K562 (cell line): ENCODE measurements at regions not wholly inside any gene's neighbourhood (a gene's known extent, or its start where the extent isn't known, plus 50 kb on each side); places are given as distances from the start of the nearest gene placed in this dataset.

Experiments used
- ATAC-seq: fragments of 200-7000 bp; cut with Tn5 transposase; 3 replicates; pipeline ENCODE4 v1.9.1; 2020; ENCODE audit warnings: moderate library complexity
- BruUV-seq: library from RNA; stranded (reverse); fragments of 400-500 nt; replicated peaks from 2 replicates; lab custom pipeline; 2021; lab: Mats Ljungman, UMichigan
- CTCF ChIA-PET: fragments of 300-600 bp; formaldehyde crosslinking; extraction: SDS; loops from one replicate; lab custom pipeline; 2021; ENCODE audit warnings: low intra/inter-chr PET ratio; lab: Yijun Ruan, JAX
- POLR2A ChIA-PET: fragments of 300-600, 350-650 bp; sonication (Branson Sonifier 250); formaldehyde crosslinking; extraction: SDS; loops from one replicate; lab custom pipeline; 2021; ENCODE audit warnings: antibody characterized with exemption, inconsistent platforms; lab: Yijun Ruan, JAX
- DNase-seq, 4 experiments: peaks; one replicate each; pipeline versions ENCODE4 v3.0.0 to v3.0.0-alpha.2; 2011 to 2018; ENCODE audit warnings: low spot score in 3 of 4, mixed read lengths in 3 of 4; ENCODE audit errors: extremely low read depth in 1 of 4
- FAIRE-seq: peaks from 2 replicates; lab custom pipeline; 2011; peaks lifted over from hg19 to GRCh38; lab: Jason Lieb, UNC
- H2AFZ ChIP-seq: 2 replicates; pipeline ENCODE4 v1.6.0; 2011; ENCODE audit warnings: low read depth, low read length, control low read depth, inconsistent platforms
- H3K27ac ChIP-seq: fragments of 200-600 bp; 3 replicates; pipeline ENCODE4 v1.8.0; 2011; ENCODE audit warnings: low read depth, mild to moderate bottlenecking, control low read depth, inconsistent platforms, low read length, moderate library complexity, mixed read lengths; ENCODE audit errors: extremely low read depth
- H3K27me3 ChIP-seq, 2 experiments: fragments of 300-600 bp in 1 of 2; 2 replicates in 1 of 2; 3 replicates in 1 of 2; pipeline versions ENCODE4 v1.6.0 to v1.8.0; 2011; ENCODE audit warnings: inconsistent platforms in 2 of 2, low read length in 2 of 2, mild to moderate bottlenecking in 1 of 2, mixed read lengths in 1 of 2, moderate library complexity in 1 of 2; ENCODE audit not compliant: control insufficient read depth in 2 of 2, insufficient read depth in 2 of 2
- H3K36me3 ChIP-seq: fragments of 300-600 bp; 3 replicates; pipeline ENCODE4 v1.8.0; 2011; ENCODE audit warnings: mild to moderate bottlenecking, low read length, inconsistent platforms; ENCODE audit not compliant: control insufficient read depth, insufficient read depth
- H3K4me1 ChIP-seq, 2 experiments: fragments of 200-600 bp in 1 of 2; replicated peaks in 1 of 2; 2 replicates in 1 of 2; 3 replicates in 1 of 2; pipeline versions ENCODE4 v1.5.1 to v1.8.0; 2011; ENCODE audit warnings: inconsistent platforms in 2 of 2, low read length in 2 of 2, mild to moderate bottlenecking in 1 of 2, mixed read lengths in 1 of 2, moderate library complexity in 1 of 2; ENCODE audit not compliant: control insufficient read depth in 2 of 2, insufficient read depth in 2 of 2
- H3K4me2 ChIP-seq: 2 replicates; pipeline ENCODE4 v1.6.1; 2011; ENCODE audit warnings: low read length, control low read depth, inconsistent platforms, mixed read lengths; ENCODE audit not compliant: insufficient read depth
- H3K4me3 ChIP-seq: fragments of 200-600 bp; sonication (generic), shearing (Covaris generic); 2 replicates; pipeline ENCODE4 v1.5.1; 2016; ENCODE audit warnings: control low read depth, inconsistent platforms
- H3K79me2 ChIP-seq: fragments of 200-600 bp; 3 replicates; pipeline ENCODE4 v1.8.0; 2011; ENCODE audit warnings: low read length, inconsistent platforms; ENCODE audit not compliant: control insufficient read depth, insufficient read depth
- H3K9ac ChIP-seq, 2 experiments: 2 replicates each; pipeline versions ENCODE4 v1.6.0 to v1.6.1; 2011; ENCODE audit warnings: low read depth in 2 of 2, low read length in 2 of 2, control low read depth in 1 of 2, inconsistent platforms in 1 of 2, mild to moderate bottlenecking in 1 of 2, mixed read lengths in 1 of 2; ENCODE audit not compliant: insufficient read depth in 1 of 2
- H3K9me1 ChIP-seq: one replicate; pipeline ENCODE4 v1.6.0; 2011; ENCODE audit warnings: inconsistent platforms, mild to moderate bottlenecking, low read length, moderate library complexity; ENCODE audit not compliant: control insufficient read depth, insufficient read depth
- H3K9me3 ChIP-seq: replicated peaks from 2 replicates; pipeline ENCODE4 v1.5.1; 2011; ENCODE audit warnings: low read depth, low read length, inconsistent platforms; ENCODE audit not compliant: control insufficient read depth, insufficient read depth
- H4K20me1 ChIP-seq: replicated peaks from 2 replicates; pipeline ENCODE4 v1.6.1; 2011; ENCODE audit warnings: low read length, inconsistent platforms, mixed read lengths; ENCODE audit not compliant: control insufficient read depth, insufficient read depth
- CEBPB ChIP-seq: fragments of 450-650 bp; IDR thresholded peaks from 2 replicates; pipeline ENCODE4 v1.6.1; 2016; ENCODE audit warnings: missing genetic modification characterization, missing compliant biosample characterization
- GATAD2B ChIP-seq: fragments of 450-650 bp; IDR thresholded peaks from 2 replicates; pipeline ENCODE4 v1.6.1; 2017; ENCODE audit warnings: mild to moderate bottlenecking, borderline replicate concordance
- LCOR ChIP-seq: sonication (generic); formaldehyde crosslinking; IDR thresholded peaks from 2 replicates; pipeline ENCODE4 v1.8.0; 2022; ENCODE audit warnings: mild to moderate bottlenecking, missing genetic modification reagents
- MED1 ChIP-seq: sonication (generic); formaldehyde crosslinking; IDR thresholded peaks from 2 replicates; pipeline ENCODE4 v1.8.1; 2023; ENCODE audit warnings: missing genetic modification reagents, borderline replicate concordance
- NFYB ChIP-seq: IDR thresholded peaks from 2 replicates; pipeline ENCODE4 v1.6.1; 2011; ENCODE audit warnings: mild to moderate bottlenecking, moderate library complexity; ENCODE audit not compliant: insufficient read length; ENCODE audit errors: extremely low read depth
- RBM22 ChIP-seq: fragments of 200-400 bp; formaldehyde crosslinking; IDR thresholded peaks from 2 replicates; pipeline ENCODE4 v1.6.1; 2018; ENCODE audit warnings: low read length, low read depth; ENCODE audit not compliant: poor library complexity, severe bottlenecking
- RFX1 ChIP-seq: fragments of 450-650 bp; IDR thresholded peaks from 2 replicates; pipeline ENCODE4 v1.6.1; 2016; ENCODE audit warnings: mild to moderate bottlenecking, moderate library complexity
- SAP30 ChIP-seq: fragments of 200-600 bp; sonication (generic); IDR thresholded peaks from 2 replicates; pipeline ENCODE4 v1.6.1; 2012; ENCODE audit warnings: borderline replicate concordance, low read depth, mild to moderate bottlenecking, moderate library complexity, low read length, control low read depth, inconsistent platforms; ENCODE audit not compliant: insufficient read depth, poor library complexity, severe bottlenecking
- SMAD3 ChIP-seq: fragments of 450-650 bp; formaldehyde crosslinking; conservative IDR thresholded peaks from 2 replicates; pipeline ENCODE4 v1.4.0; 2020; ENCODE audit warnings: mild to moderate bottlenecking
- SMARCE1 ChIP-seq: fragments of 450-650 bp; IDR thresholded peaks from 2 replicates; pipeline ENCODE4 v1.7.1; 2016; ENCODE audit warnings: mild to moderate bottlenecking
- ZC3H8 ChIP-seq: fragments of 450-650 bp; IDR thresholded peaks from 2 replicates; pipeline ENCODE4 v1.6.1; 2017
- ZNF395 ChIP-seq: fragments of 200-800 bp; sonication (Bioruptor generic); IDR thresholded peaks from 2 replicates; pipeline ENCODE4 v1.6.1; 2017; ENCODE audit warnings: missing genetic modification characterization, missing compliant biosample characterization
- WGBS: fragments of 100-300 bp; shearing (Covaris generic); methylation state at CpG from one replicate; pipeline ENCODE4 v1.1.6; 2016; ENCODE audit warnings: low coverage, mixed read lengths; ENCODE audit not compliant: insufficient coverage; ENCODE audit errors: missing lambda C conversion rate; 5-methylcytosine and 5-hydroxymethylcytosine counted together
- in situ Hi-C: fragments of 300-500 bp; cut with MboI; formaldehyde crosslinking; loops from 4 replicates; pipeline ENCODE4 v1.15.0; 2018; ENCODE audit warnings: inconsistent platforms, mixed read lengths
- intact Hi-C: fragments of 100-400 bp; cut with micrococcal nuclease; formaldehyde crosslinking; loops from 2 replicates; pipeline ENCODE4 v1.14.2; 2022

GRCh38 chr1:219783605-219784235 is 144.6 kb downstream of the SLC30A10 start:
- Histone ChIP-seq H3K9ac (no peak overlapping the region), H2AFZ (no peak overlapping the region), H3K36me3 (no peaks in the 10 kb centered on the region), H3K79me2 (no peaks in the 10 kb centered on the region), H3K27me3 (no peaks in the 10 kb centered on the region), H3K9me1 (no peaks in the 10 kb centered on the region), H3K9me3 (no peaks in the 10 kb centered on the region), H3K4me2 (no peak overlapping the region), H3K27ac (no peak overlapping the region), H3K4me1 (no peaks in the 10 kb centered on the region), H4K20me1 (no peaks in the 10 kb centered on the region), H3K4me3 (no peak overlapping the region)
- FAIRE-seq (no peak), DNase-seq (no peak), ATAC-seq (no peak)
- intact Hi-C loops: no loop called here
- TF ChIP-seq SMARCE1 (no peak), RBM22 (no peak), SAP30 (no peak), SMAD3 (CRISPR knock-in tag) (no peak), NFYB (peak; percentile 11), RFX1 (peak; percentile 29; the same call in 1 of the 2 replicates), CEBPB (tag) (no peak), GATAD2B (no peak), ZC3H8 (no peak), MED1 (CRISPR knock-in tag) (no peak), LCOR (CRISPR knock-in tag) (no peak), ZNF395 (no peak)
- CTCF ChIA-PET: no interaction called here
- in situ Hi-C loops: no loop called here
- POLR2A ChIA-PET: interaction anchor here (1.2 to 1.6 kb wide), 2 partner anchors 25 to 42 kb away, joined by 3 read pairs; no protein-coding TSS in a partner anchor
- no TSS peak for BruUV-seq
- 2% methylated on average over 2 of the region's 2 CpGs for WGBS
